ENCODE measurements at regions not wholly inside any gene's neighbourhood (a gene's known extent, or its start where the extent isn't known, plus 50 kb on each side); places are given as distances from the start of the nearest gene placed in this dataset.

DNA sequence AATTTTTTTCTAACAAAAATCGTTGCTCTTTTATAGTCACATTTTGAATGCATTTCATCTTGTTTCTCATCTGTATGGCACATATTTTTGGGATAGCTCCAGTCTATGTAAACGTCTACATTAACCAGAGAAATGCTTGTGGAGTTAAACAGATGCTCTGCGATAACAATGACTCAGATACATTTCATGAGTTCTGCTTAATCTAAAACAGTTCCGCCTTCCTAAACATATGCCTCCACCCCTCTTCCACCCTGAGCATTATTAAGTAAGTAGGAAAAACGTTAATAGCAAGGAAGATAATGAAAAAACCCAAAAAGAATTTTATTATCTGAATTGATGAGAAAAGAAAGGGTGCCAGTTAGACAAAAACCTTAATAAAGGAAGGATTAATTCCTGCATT is 396.1 kb downstream of the TUSC7 start:
- H3K27ac ChIP-seq, result peak overlapping the region; percentile 20
- peak; percentile 72 for DNase-seq
- WGBS, 2 experiments (ENCODE audit: low coverage in 1 of 2, low lambda C conversion rate in 2 of 2, missing lambda C conversion rate in 2 of 2), result 2 to 4% methylated on average over 5 of the region's 5 CpGs

DNA sequence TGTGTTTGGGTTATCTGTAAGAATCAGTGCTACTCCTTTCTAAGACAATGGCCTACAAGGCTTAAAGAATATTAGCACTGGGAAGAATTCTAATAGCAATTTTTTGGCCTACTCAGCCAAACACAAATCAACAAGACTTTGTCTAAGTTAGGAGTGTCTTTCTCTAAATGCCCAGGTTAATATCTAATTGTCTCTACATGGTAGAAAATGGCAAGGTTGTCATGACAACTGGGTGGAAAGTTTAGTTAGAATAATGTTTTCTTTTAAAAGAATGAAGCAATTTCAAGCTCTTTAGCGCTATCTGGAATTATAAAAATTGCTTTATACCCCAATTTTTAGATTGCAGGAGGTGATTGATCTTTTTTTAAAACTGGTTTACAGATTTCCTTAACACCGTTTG is 396.8 kb downstream of the TUSC7 start:
- H3F3A ChIP-seq (ENCODE audit: insufficient read depth), result peaks cover 15% of the 10 kb centered on the region
- H2AFZ ChIP-seq, result peak overlapping the region; percentile 16; the same call in 1 of the 2 replicates
- H3K27ac ChIP-seq, result no peak overlapping the region
- no peaks in the 10 kb centered on the region for H3K79me2 ChIP-seq (ENCODE audit: insufficient read depth)
- no peaks in the 10 kb centered on the region for H3K9me2 ChIP-seq (ENCODE audit: insufficient read depth)
- H3K9me3 ChIP-seq (ENCODE audit: low read depth), result no peaks in the 10 kb centered on the region
- no peaks in the 10 kb centered on the region for H4K20me1 ChIP-seq (ENCODE audit: insufficient read depth)
- no peak overlapping the region for H3K9ac ChIP-seq
- DNase-seq, result no peak
- H3K4me3 ChIP-seq, result no peak overlapping the region
- no peaks in the 10 kb centered on the region for H3K27me3 ChIP-seq (replicated peaks; ENCODE audit: insufficient read depth)
- in situ Hi-C loops (cut with MboI), result no loop called here
- 79 to 82% methylated on average over 2 of the region's 2 CpGs for WGBS, 2 experiments (ENCODE audit: low coverage in 1 of 2, low lambda C conversion rate in 2 of 2, missing lambda C conversion rate in 2 of 2)
- no peaks in the 10 kb centered on the region for H3K36me3 ChIP-seq (ENCODE audit: low read depth)
- peaks cover 20% of the 10 kb centered on the region for H3K4me1 ChIP-seq (ENCODE audit: insufficient read depth)
- TF ChIP-seq EZH2 (IDR thresholded peaks at IDR 0.05; ENCODE audit: insufficient read depth, poor library complexity, severe bottlenecking), result no peak
- no peak for TF ChIP-seq EZH2phosphoT487 (IDR thresholded peaks at IDR 0.05; ENCODE audit: insufficient read depth, low read depth)
- no peak overlapping the region for H3K4me2 ChIP-seq (ENCODE audit: unreplicated experiment)

More for the DNA sequence above, 396.1 kb downstream of the TUSC7 start:
- in situ Hi-C loops (cut with MboI), result no loop called here
- Histone ChIP-seq H3K4me2 (ENCODE audit: unreplicated experiment) (peak overlapping the region; percentile 40), H3K4me1 (ENCODE audit: insufficient read depth) (peaks cover 20% of the 10 kb centered on the region), H3K4me3 (peak overlapping the region; percentile 22), H3K36me3 (ENCODE audit: low read depth) (no peaks in the 10 kb centered on the region), H3F3A (ENCODE audit: insufficient read depth) (peaks cover 15% of the 10 kb centered on the region), H3K9me2 (ENCODE audit: insufficient read depth) (no peaks in the 10 kb centered on the region), H3K27me3 (replicated peaks; ENCODE audit: insufficient read depth) (no peaks in the 10 kb centered on the region), H3K9me3 (ENCODE audit: low read depth) (no peaks in the 10 kb centered on the region), H4K20me1 (ENCODE audit: insufficient read depth) (no peaks in the 10 kb centered on the region), H2AFZ (no peak overlapping the region), H3K9ac (no peak overlapping the region), H3K79me2 (ENCODE audit: insufficient read depth) (no peaks in the 10 kb centered on the region)
- TF ChIP-seq EZH2phosphoT487 (IDR thresholded peaks at IDR 0.05; ENCODE audit: insufficient read depth, low read depth) (no peak), EZH2 (IDR thresholded peaks at IDR 0.05; ENCODE audit: insufficient read depth, poor library complexity, severe bottlenecking) (no peak)

DNA sequence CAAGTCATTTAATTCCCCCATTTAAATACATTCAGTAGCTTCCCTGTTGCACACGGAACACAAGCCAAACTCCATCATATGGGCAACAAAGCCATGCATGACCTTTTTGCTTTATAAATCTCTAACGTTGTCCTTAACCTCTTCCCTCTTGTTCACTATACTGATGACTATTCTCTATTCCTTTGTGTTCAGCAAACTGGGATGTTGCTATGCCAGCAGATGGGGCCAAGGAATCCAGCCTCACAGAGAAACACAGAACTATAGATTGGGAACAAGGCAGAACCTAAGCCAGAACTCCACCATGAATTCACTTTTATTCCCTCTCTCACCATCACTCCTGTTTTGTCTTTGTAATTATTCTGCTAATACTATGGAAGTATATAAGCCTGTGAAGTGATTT is 398.4 kb downstream of the TUSC7 start:
- no peak overlapping the region for H3K27ac ChIP-seq
- H3K9me3 ChIP-seq (ENCODE audit: low read depth), result no peaks in the 10 kb centered on the region
- in situ Hi-C loops (cut with MboI), result no loop called here
- H3F3A ChIP-seq (ENCODE audit: insufficient read depth), result peaks cover 15% of the 10 kb centered on the region
- H3K9ac ChIP-seq, result no peak overlapping the region
- H3K4me1 ChIP-seq (ENCODE audit: insufficient read depth), result peaks cover 20% of the 10 kb centered on the region
- H3K9me2 ChIP-seq (ENCODE audit: insufficient read depth), result no peaks in the 10 kb centered on the region
- no peaks in the 10 kb centered on the region for H3K79me2 ChIP-seq (ENCODE audit: insufficient read depth)
- H3K4me3 ChIP-seq, result no peak overlapping the region
- TF ChIP-seq EZH2 (IDR thresholded peaks at IDR 0.05; ENCODE audit: insufficient read depth, poor library complexity, severe bottlenecking) (no peak), EZH2phosphoT487 (IDR thresholded peaks at IDR 0.05; ENCODE audit: insufficient read depth, low read depth) (no peak)
- H4K20me1 ChIP-seq (ENCODE audit: insufficient read depth), result no peaks in the 10 kb centered on the region
- no peak overlapping the region for H2AFZ ChIP-seq
- no peaks in the 10 kb centered on the region for H3K27me3 ChIP-seq (replicated peaks; ENCODE audit: insufficient read depth)
- H3K36me3 ChIP-seq (ENCODE audit: low read depth), result no peaks in the 10 kb centered on the region
- no peak overlapping the region for H3K4me2 ChIP-seq (ENCODE audit: unreplicated experiment)
- 71% methylated on average over 2 of the region's 2 CpGs for WGBS, 2 experiments (ENCODE audit: low coverage in 1 of 2, low lambda C conversion rate in 2 of 2, missing lambda C conversion rate in 2 of 2)
- DNase-seq, result no peak

DNA sequence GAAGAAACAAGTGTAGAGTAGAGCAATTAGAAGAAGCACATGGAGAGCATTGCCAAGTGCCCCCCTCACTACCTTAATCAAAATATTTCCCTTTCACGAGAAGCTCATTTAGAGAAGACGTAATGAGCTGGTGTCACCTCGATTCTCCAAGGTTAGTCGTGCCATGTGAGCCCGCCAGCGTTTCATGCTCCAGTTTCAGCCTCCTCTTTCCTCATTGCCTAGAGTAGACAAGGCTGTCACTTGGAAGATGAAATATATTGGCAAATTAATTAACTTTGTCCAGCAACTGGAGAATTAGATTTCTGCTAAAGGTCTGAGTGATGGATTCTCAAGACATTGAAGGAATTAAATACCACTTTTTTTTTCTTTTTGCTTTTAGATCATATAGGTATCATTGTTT is 399.6 kb downstream of the TUSC7 start:
- no peaks in the 10 kb centered on the region for H3K9me3 ChIP-seq (ENCODE audit: low read depth)
- H3K4me1 ChIP-seq (ENCODE audit: insufficient read depth), result peaks cover 20% of the 10 kb centered on the region
- 76 to 87% methylated on average over 6 of the region's 6 CpGs for WGBS, 2 experiments (ENCODE audit: low coverage in 1 of 2, low lambda C conversion rate in 2 of 2, missing lambda C conversion rate in 2 of 2)
- H3K79me2 ChIP-seq (ENCODE audit: insufficient read depth), result no peaks in the 10 kb centered on the region
- H3K36me3 ChIP-seq (ENCODE audit: low read depth), result no peaks in the 10 kb centered on the region
- H2AFZ ChIP-seq, result no peak overlapping the region
- no peak for DNase-seq
- H3K9me2 ChIP-seq (ENCODE audit: insufficient read depth), result no peaks in the 10 kb centered on the region
- no peaks in the 10 kb centered on the region for H4K20me1 ChIP-seq (ENCODE audit: insufficient read depth)
- peaks cover 15% of the 10 kb centered on the region for H3F3A ChIP-seq (ENCODE audit: insufficient read depth)
- TF ChIP-seq EZH2 (IDR thresholded peaks at IDR 0.05; ENCODE audit: insufficient read depth, poor library complexity, severe bottlenecking) (no peak), EZH2phosphoT487 (IDR thresholded peaks at IDR 0.05; ENCODE audit: insufficient read depth, low read depth) (no peak)
- in situ Hi-C loops (cut with MboI), result no loop called here
- H3K9ac ChIP-seq, result no peak overlapping the region
- H3K27me3 ChIP-seq (replicated peaks; ENCODE audit: insufficient read depth), result no peaks in the 10 kb centered on the region
- no peak overlapping the region for H3K27ac ChIP-seq
- no peak overlapping the region for H3K4me2 ChIP-seq (ENCODE audit: unreplicated experiment)
- no peak overlapping the region for H3K4me3 ChIP-seq

Measured in GM23248 (cell line).